ENCODE measurements at regions not wholly inside any gene's neighbourhood (a gene's known extent, or its start where the extent isn't known, plus 50 kb on each side); places are given as distances from the start of the nearest gene placed in this dataset.

GRCh38 chr5:136621743-136622142 lies 256.4 kb upstream of the TRPC7 start:
- TF ChIP-seq CTCF (IDR thresholded peaks at IDR 0.05), result no peak
- no peak for TF ChIP-seq POLR2A (IDR thresholded peaks at IDR 0.05)
